Neural cell (in vitro differentiated cells): ENCODE measurements at regions not wholly inside any gene's neighbourhood (a gene's known extent, or its start where the extent isn't known, plus 50 kb on each side); places are given as distances from the start of the nearest gene placed in this dataset.

ENCODE experiments used
- CTCF ChIP-seq: fragments of 450-650 bp; IDR thresholded peaks from 2 replicates; pipeline ENCODE4 v1.5.1; 2014; ENCODE audit warnings: antibody characterized with exemption, mild to moderate bottlenecking, moderate library complexity; ENCODE audit not compliant: poor library complexity, severe bottlenecking
- EP300 ChIP-seq: fragments of 450-650 bp; conservative IDR thresholded peaks from 2 replicates; pipeline ENCODE4 v1.6.1; 2014; ENCODE audit warnings: antibody characterized with exemption, mild to moderate bottlenecking, moderate library complexity; ENCODE audit not compliant: poor library complexity, severe bottlenecking
- EZH2 ChIP-seq: fragments of 200-600, 300-800 bp; shearing (Covaris generic), sonication (generic); IDR thresholded peaks from 2 replicates; pipeline ENCODE4 v1.6.1; 2014; ENCODE audit warnings: antibody characterized with exemption, low read length, borderline replicate concordance, mild to moderate bottlenecking; ENCODE audit not compliant: insufficient read depth, poor library complexity, severe bottlenecking
- MXI1 ChIP-seq: fragments of 450-650 bp; conservative IDR thresholded peaks from 2 replicates; pipeline ENCODE4 v1.6.1; 2014; ENCODE audit warnings: antibody characterized with exemption, mild to moderate bottlenecking; ENCODE audit not compliant: poor library complexity, severe bottlenecking
- POLR2AphosphoS5 ChIP-seq: IDR thresholded peaks from 2 replicates; pipeline ENCODE4 v1.6.1; 2012
- RAD21 ChIP-seq: fragments of 450-650 bp; conservative IDR thresholded peaks from 2 replicates; pipeline ENCODE4 v1.6.1; 2014; ENCODE audit warnings: antibody characterized with exemption, mild to moderate bottlenecking, moderate library complexity
- REST ChIP-seq: IDR thresholded peaks from 2 replicates; pipeline ENCODE4 v1.6.1; 2012; ENCODE audit warnings: borderline replicate concordance
- SMC3 ChIP-seq: fragments of 450-650 bp; conservative IDR thresholded peaks from 2 replicates; pipeline ENCODE4 v1.6.1; 2014; ENCODE audit warnings: antibody characterized with exemption, mild to moderate bottlenecking, moderate library complexity; ENCODE audit not compliant: poor library complexity
- TAF1 ChIP-seq: IDR thresholded peaks from 2 replicates; pipeline ENCODE4 v1.6.1; 2012; ENCODE audit warnings: low read depth

- TF ChIP-seq TAF1 (no peak), CTCF (no peak), POLR2AphosphoS5 (no peak), EP300 (no peak), REST (no peak), SMC3 (no peak), MXI1 (no peak), EZH2 (no peak), RAD21 (no peak)
Measured at GRCh38 chr17:51540151-51540550, 279.8 kb downstream of the UTP18 start.
